ENCODE measurements at regions not wholly inside any gene's neighbourhood (a gene's known extent, or its start where the extent isn't known, plus 50 kb on each side); places are given as distances from the start of the nearest gene placed in this dataset.

DNA sequence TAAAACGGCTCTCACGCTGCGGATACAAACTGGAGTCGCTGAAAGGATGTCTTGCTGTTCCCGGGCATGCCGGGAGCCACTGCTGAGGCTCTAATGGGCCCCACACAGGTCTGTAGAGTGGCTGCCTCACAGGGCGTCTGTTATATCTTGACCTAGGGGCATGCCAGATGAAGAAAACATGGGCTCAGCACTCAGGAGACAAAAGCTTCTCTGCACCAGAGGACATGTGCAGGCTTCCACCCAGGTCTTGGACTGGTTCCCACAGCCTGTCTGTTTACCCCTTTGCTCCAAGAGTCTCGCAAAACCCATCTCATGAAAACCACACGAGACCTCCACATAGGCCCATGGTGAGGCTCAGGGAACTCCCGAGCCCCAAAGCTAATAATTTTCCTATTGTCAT is 134.2 kb downstream of the RPS29 start:
- DNase-seq (no peak), ATAC-seq (replicated peaks) (no peak)
- Mint-ChIP-seq H3K9me3 (peaks cover 0 to 6% of the 10 kb centered on the region in 2 donors), H3K36me3 (ENCODE audit: insufficient read depth) (peaks cover 3% of the 10 kb centered on the region), H3K27ac (no peak overlapping the region), H3K27me3 (peaks cover 18 to 48% of the 10 kb centered on the region in 2 donors), H3K4me1 (ENCODE audit: low read depth in 2 of 2) (no peaks in the 10 kb centered on the region), H3K4me3 (no peak overlapping the region)

GRCh38 chr14:49449749-49450148 is 136.4 kb downstream of the RPS29 start:
- Mint-ChIP-seq H3K27ac (no peak overlapping the region), H3K4me1 (ENCODE audit: low read depth in 2 of 2) (no peaks in the 10 kb centered on the region), H3K4me3 (no peak overlapping the region), H3K27me3 (peaks cover 36 to 57% of the 10 kb centered on the region in 2 donors), H3K36me3 (ENCODE audit: insufficient read depth) (peaks cover 3% of the 10 kb centered on the region), H3K9me3 (peaks cover 0 to 6% of the 10 kb centered on the region in 2 donors)
- ATAC-seq (replicated peaks) (no peak), DNase-seq (no peak)

- ATAC-seq (replicated peaks) (no peak), DNase-seq (no peak)
- Mint-ChIP-seq H3K9me3 (peaks cover 0 to 6% of the 10 kb centered on the region in 2 donors), H3K27me3 (peaks cover 32 to 43% of the 10 kb centered on the region in 2 donors), H3K27ac (no peak overlapping the region), H3K4me1 (ENCODE audit: low read depth in 2 of 2) (no peaks in the 10 kb centered on the region), H3K36me3 (ENCODE audit: insufficient read depth) (peaks cover 3% of the 10 kb centered on the region), H3K4me3 (no peak overlapping the region)
These were observed 138.6 kb downstream of the RPS29 start for GRCh38 chr14:49447540-49448107.

DNA sequence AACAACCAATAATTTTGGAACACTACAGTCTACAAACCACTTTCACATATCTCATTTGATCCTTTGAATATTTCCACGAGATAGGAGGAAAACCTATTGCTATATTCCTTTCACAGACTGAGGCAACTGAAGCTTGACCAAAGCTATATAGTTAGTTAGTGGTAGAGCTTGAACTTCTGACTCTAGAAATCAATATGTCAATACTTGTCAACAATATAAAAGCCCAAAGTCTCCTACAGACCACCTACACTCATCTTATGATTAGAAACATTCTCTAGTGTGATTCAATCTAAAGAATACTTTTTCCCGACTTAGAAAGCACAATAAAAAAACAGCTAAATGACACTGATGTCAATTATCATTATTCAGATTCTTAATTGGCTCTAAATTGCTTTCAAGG is 139.4 kb downstream of the RPS29 start:
- ATAC-seq (replicated peaks) (no peak), DNase-seq (no peak)
- no peak overlapping the region for H3K4me3 Mint-ChIP-seq
- peaks cover 0 to 6% of the 10 kb centered on the region in 2 donors for H3K9me3 Mint-ChIP-seq
- H3K27me3 Mint-ChIP-seq, result peaks cover 34 to 48% of the 10 kb centered on the region in 2 donors
- H3K4me1 Mint-ChIP-seq (ENCODE audit: low read depth in 2 of 2), result no peaks in the 10 kb centered on the region
- no peak overlapping the region for H3K27ac Mint-ChIP-seq
- peaks cover 3% of the 10 kb centered on the region for H3K36me3 Mint-ChIP-seq (ENCODE audit: insufficient read depth)

DNA sequence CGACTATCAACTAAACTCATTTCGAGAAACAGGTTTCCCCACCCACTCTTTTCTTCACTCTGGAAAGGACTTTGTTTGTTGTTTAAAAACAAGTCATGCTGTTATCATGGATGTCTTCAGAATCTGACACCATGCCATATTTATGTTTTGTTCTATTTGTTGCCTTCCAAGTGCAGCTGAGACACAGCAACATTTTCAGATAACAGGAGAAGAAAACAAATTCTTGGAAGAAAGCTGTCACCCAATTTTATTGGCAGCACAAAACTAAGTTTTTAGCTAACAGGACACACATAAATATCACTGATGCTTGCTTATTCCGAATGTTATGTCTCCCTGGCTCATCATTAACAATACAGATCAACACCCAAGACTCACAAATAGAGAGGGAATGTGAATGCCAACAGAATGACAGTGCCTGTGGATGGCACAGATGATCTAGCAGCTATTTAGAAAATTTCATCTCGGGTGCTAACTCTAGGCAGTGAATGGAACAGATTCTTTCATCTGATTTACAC is 147.9 kb downstream of the RPS29 start:
- Mint-ChIP-seq H3K4me1 (ENCODE audit: low read depth in 2 of 2) (no peaks in the 10 kb centered on the region), H3K27me3 (peaks cover 40 to 41% of the 10 kb centered on the region in 2 donors), H3K4me3 (no peak overlapping the region), H3K27ac (no peak overlapping the region), H3K36me3 (ENCODE audit: insufficient read depth) (no peaks in the 10 kb centered on the region), H3K9me3 (peaks cover 2 to 7% of the 10 kb centered on the region in 2 donors)
- ATAC-seq (replicated peaks), result no peak
- no peak for DNase-seq

DNA sequence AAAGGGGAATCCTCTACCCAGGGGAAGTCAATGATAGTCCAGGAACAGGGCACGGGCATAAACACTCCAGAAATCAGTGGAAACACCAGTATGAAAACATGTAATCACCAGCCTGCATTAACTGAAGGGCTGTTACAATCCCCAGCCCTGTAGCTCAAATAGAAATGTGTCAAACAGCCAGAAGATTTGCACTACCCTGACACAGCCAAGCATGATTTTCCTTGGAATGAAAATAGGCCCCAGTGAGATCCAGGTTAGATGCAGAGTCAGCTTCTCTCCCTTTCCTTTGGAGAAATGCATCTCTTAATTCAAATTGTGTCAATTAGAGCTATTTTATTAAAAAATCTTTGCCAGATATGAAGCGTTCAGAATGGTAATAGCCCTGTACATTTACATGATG is 158.1 kb downstream of the RPS29 start:
- H3K9me3 Mint-ChIP-seq, result peaks cover 7 to 18% of the 10 kb centered on the region in 2 donors
- ATAC-seq (replicated peaks) (no peak), DNase-seq (no peak)
- H3K4me1 Mint-ChIP-seq (ENCODE audit: low read depth in 2 of 2), result no peaks in the 10 kb centered on the region
- H3K36me3 Mint-ChIP-seq (ENCODE audit: insufficient read depth), result no peaks in the 10 kb centered on the region
- H3K27me3 Mint-ChIP-seq, result peaks cover 60 to 80% of the 10 kb centered on the region in 2 donors
- no peak overlapping the region for H3K4me3 Mint-ChIP-seq
- H3K27ac Mint-ChIP-seq, result no peak overlapping the region

DNA sequence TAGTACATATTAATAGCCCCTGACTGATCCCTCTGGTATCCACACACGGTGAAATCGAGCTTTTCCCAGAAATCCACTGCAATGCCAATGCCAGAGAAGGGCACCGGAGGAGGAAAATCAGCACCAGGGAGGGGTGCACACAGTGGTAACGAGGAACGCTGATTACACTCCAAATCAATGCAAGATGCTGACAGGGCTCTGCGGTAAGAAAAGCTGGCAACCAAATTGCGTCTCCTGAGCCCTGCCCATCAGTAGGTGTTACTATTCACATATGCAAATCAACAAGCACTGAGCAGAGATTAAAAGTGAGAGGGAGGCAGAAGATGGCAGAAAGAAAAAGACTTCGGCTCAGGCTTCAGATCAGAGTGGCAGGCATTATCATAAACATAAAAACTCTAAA is 159.1 kb downstream of the RPS29 start:
- Mint-ChIP-seq H3K36me3 (ENCODE audit: insufficient read depth) (no peaks in the 10 kb centered on the region), H3K9me3 (peaks cover 5 to 9% of the 10 kb centered on the region in 2 donors), H3K4me3 (no peak overlapping the region), H3K27ac (no peak overlapping the region), H3K27me3 (peaks cover 51 to 73% of the 10 kb centered on the region in 2 donors), H3K4me1 (ENCODE audit: low read depth in 2 of 2) (no peaks in the 10 kb centered on the region)
- ATAC-seq (replicated peaks) (no peak), DNase-seq (no peak)

DNA sequence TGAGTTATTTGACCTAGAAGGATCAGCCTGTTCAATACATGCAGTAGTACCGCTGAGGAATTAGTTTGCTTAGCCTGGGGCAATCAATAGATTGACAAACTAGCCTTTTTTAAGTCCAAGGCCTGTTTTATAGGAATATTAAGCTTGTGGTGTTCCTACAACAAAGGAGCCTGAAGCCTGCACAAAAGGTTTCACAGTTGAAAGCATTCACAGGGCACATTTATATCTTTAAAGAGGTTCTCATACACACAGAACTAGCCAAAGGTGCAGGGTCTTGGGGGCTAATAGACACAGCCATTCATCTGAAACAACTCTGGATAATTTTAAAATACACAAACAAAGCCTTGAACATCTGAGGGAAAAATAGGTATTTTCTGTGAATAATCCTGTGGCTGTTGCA is 160.3 kb downstream of the RPS29 start:
- ATAC-seq (replicated peaks) (no peak), DNase-seq (no peak)
- Mint-ChIP-seq H3K36me3 (ENCODE audit: insufficient read depth) (no peaks in the 10 kb centered on the region), H3K4me3 (no peak overlapping the region), H3K9me3 (peaks cover 0 to 5% of the 10 kb centered on the region in 2 donors), H3K27ac (no peak overlapping the region), H3K4me1 (ENCODE audit: low read depth in 2 of 2) (no peaks in the 10 kb centered on the region), H3K27me3 (peaks cover 50 to 73% of the 10 kb centered on the region in 2 donors)

- ATAC-seq (replicated peaks) (no peak), DNase-seq (no peak)
- Mint-ChIP-seq H3K4me3 (no peak overlapping the region), H3K27ac (no peak overlapping the region), H3K36me3 (ENCODE audit: insufficient read depth) (no peaks in the 10 kb centered on the region), H3K27me3 (peaks cover 56 to 72% of the 10 kb centered on the region in 2 donors), H3K9me3 (no peaks in the 10 kb centered on the region), H3K4me1 (ENCODE audit: low read depth in 2 of 2) (no peaks in the 10 kb centered on the region)
These were observed 161.5 kb downstream of the RPS29 start for GRCh38 chr14:49424436-49425331.

- no peak for DNase-seq
- Mint-ChIP-seq H3K27ac (no peak overlapping the region), H3K27me3 (peaks cover 57 to 59% of the 10 kb centered on the region in 2 donors), H3K9me3 (no peaks in the 10 kb centered on the region), H3K4me1 (ENCODE audit: low read depth in 2 of 2) (no peaks in the 10 kb centered on the region), H3K36me3 (ENCODE audit: insufficient read depth) (no peaks in the 10 kb centered on the region), H3K4me3 (no peak overlapping the region)
- ATAC-seq (replicated peaks), result no peak
These were observed 166.0 kb downstream of the RPS29 start for GRCh38 chr14:49420201-49420600.

DNA sequence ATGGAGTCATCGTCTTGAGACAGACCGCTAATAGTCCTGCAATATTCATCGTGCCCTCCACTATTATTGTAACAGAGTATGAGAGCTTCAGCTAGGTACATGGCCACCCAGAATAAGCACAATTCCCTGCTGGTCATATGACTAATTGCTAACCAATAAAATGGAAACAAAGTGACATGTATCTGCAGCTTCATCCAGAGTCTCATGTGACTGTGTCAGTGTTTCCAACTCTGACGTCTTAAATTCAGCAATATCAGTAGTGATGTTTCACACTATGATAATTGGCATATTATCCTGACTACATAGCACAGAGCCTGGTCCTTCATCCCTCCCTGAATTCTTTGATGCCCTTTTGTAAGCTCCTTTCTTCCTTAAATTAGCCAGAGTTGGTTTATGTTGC is 167.4 kb downstream of the RPS29 start:
- H3K27me3 Mint-ChIP-seq, result peaks cover 45 to 48% of the 10 kb centered on the region in 2 donors
- no peak for ATAC-seq (replicated peaks)
- H3K4me3 Mint-ChIP-seq, result no peak overlapping the region
- no peaks in the 10 kb centered on the region for H3K9me3 Mint-ChIP-seq
- H3K36me3 Mint-ChIP-seq (ENCODE audit: insufficient read depth), result no peaks in the 10 kb centered on the region
- DNase-seq, result no peak
- no peak overlapping the region for H3K27ac Mint-ChIP-seq
- no peaks in the 10 kb centered on the region for H3K4me1 Mint-ChIP-seq (ENCODE audit: low read depth in 2 of 2)

GRCh38 chr14:49417790-49418189 is 168.4 kb downstream of the RPS29 start:
- H3K4me1 Mint-ChIP-seq (ENCODE audit: low read depth in 2 of 2), result no peaks in the 10 kb centered on the region

GRCh38 chr14:49408187-49408933 is 177.8 kb downstream of the RPS29 start:
- ATAC-seq (replicated peaks) (no peak), DNase-seq (no peak)
- Mint-ChIP-seq H3K4me1 (ENCODE audit: low read depth in 2 of 2) (no peaks in the 10 kb centered on the region), H3K27ac (no peak overlapping the region), H3K4me3 (no peak overlapping the region), H3K27me3 (peaks cover 31 to 36% of the 10 kb centered on the region in 2 donors), H3K36me3 (ENCODE audit: insufficient read depth) (no peaks in the 10 kb centered on the region), H3K9me3 (no peaks in the 10 kb centered on the region)

More at GRCh38 chr14:49417790-49418189, 168.4 kb downstream of the RPS29 start:
- no peaks in the 10 kb centered on the region for H3K9me3 Mint-ChIP-seq
- no peaks in the 10 kb centered on the region for H3K36me3 Mint-ChIP-seq (ENCODE audit: insufficient read depth)
- ATAC-seq (replicated peaks) (no peak), DNase-seq (no peak)
- H3K27me3 Mint-ChIP-seq, result peaks cover 37 to 51% of the 10 kb centered on the region in 2 donors
- no peak overlapping the region for H3K4me3 Mint-ChIP-seq
- no peak overlapping the region for H3K27ac Mint-ChIP-seq
